ENCODE measurements at regions not wholly inside any gene's neighbourhood (a gene's known extent, or its start where the extent isn't known, plus 50 kb on each side); places are given as distances from the start of the nearest gene placed in this dataset.

DNA sequence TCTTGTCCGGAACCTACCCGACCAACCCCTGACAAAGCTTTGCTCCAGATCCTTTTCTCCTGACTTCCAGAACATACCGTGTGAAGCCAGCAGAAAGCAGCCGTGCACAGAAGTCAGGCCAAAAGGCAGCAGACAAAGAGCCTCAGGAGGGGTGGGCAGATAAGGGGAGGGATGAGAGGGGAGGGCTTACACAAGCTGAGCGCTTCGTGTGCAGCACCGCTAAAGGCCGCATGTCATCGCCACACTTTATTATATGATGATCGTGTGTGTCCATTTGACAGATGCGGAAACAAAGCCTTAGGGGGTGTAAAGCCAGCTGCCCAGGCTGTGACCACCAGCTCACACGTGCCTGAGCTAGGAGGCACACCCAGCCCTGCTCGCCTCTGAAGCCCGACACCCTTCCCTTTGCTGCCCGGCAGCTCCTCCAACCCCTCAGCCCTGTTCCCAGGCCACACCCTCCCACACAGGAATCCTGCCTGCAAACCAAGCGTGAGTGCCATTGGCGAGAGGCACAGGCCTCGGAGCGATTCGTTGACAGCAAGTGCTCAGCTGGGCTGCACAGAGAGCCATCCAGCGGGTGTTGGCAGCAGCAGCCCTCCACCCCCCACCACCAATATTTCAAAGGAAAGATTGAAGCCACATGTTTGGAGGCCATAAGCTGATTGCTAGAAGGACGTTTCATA lies 170.5 kb upstream of the SMIM23 start:
- H3K4me3 ChIP-seq: no peak overlapping the region
- H3K27me3 ChIP-seq (replicated peaks; ENCODE audit: insufficient read depth): no peaks in the 10 kb centered on the region
- ATAC-seq (ENCODE audit: insufficient number of reproducible peaks, low FRiP score, low read depth) (no peak), DNase-seq (ENCODE audit: low spot score) (no peak)
- H3K9me3 ChIP-seq: no peaks in the 10 kb centered on the region
- no peak overlapping the region for H3K27ac ChIP-seq
- no peaks in the 10 kb centered on the region for H3K36me3 ChIP-seq
- no peak for TF ChIP-seq CTCF (IDR thresholded peaks at IDR 0.05)
- H3K4me1 ChIP-seq (ENCODE audit: control insufficient read depth in 1 of 2, low read depth in 2 of 2): no peaks in the 10 kb centered on the region

DNA sequence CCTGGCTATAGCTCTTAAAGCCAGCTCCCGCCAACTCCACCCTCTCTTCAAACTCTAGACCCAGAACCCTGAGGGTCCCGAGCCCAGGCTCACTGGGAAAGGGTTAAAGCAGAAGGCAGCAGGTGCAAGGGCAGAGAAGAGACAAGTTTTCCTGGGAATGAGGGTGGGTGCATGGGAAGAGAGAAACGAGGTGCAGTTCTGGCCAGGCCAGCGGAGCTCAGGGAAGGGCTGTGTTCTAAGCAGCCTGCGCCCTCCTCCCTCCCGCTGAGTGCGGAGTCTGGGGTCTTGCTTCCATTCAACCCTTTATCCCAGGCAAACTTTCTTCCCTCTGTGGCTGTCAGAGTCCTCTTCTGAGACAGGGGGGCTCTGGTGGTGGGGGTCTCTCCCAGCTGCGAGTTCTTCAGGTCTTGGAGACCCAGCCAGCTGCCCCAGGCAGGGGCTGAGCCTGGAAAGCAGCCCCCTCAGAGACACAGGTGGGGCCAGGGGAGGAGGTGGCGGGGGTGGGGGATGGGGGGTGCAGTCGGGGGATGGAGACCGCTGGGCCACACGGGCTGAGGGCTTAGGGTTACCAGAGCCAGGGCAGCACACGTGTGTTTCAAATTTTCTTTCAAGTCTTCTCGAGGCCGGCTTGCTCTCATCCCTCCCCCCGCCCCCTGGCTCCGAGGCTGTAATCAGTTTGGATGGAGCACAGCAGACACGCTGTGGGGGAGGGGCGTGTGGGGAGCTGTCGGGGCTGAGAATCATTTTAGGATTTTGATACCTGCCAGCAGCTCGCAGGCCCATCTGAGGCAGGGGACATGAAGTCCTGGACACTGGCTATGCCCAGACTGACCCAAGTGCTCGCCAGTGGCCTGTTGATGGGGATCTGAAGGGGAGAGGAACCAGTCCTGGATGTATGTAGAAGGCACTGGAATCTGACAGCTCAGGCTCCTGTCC lies 169.6 kb upstream of the SMIM23 start:
- no peak for ATAC-seq (ENCODE audit: insufficient number of reproducible peaks, low FRiP score, low read depth)
- H3K27me3 ChIP-seq (replicated peaks; ENCODE audit: insufficient read depth): no peaks in the 10 kb centered on the region

GRCh38 chr5:171617266-171617665 lies 168.4 kb upstream of the SMIM23 start:
- no peak for ATAC-seq (ENCODE audit: insufficient number of reproducible peaks, low FRiP score, low read depth)

More for the DNA sequence above, 169.6 kb upstream of the SMIM23 start:
- H3K4me1 ChIP-seq (ENCODE audit: control insufficient read depth in 1 of 2, low read depth in 2 of 2): no peaks in the 10 kb centered on the region
- H3K9me3 ChIP-seq: no peaks in the 10 kb centered on the region
- no peak for DNase-seq (ENCODE audit: low spot score)
- H3K4me3 ChIP-seq: no peak overlapping the region
- no peak for TF ChIP-seq CTCF (IDR thresholded peaks at IDR 0.05)
- H3K27ac ChIP-seq: no peak overlapping the region
- H3K36me3 ChIP-seq: no peaks in the 10 kb centered on the region

GRCh38 chr5:171617817-171618591 lies 167.6 kb upstream of the SMIM23 start:
- ATAC-seq (ENCODE audit: insufficient number of reproducible peaks, low FRiP score, low read depth): no peak

More at GRCh38 chr5:171617266-171617665, 168.4 kb upstream of the SMIM23 start:
- Histone ChIP-seq H3K4me1 (ENCODE audit: control insufficient read depth in 1 of 2, low read depth in 2 of 2) (no peaks in the 10 kb centered on the region), H3K4me3 (no peak overlapping the region), H3K27me3 (replicated peaks; ENCODE audit: insufficient read depth) (no peaks in the 10 kb centered on the region), H3K36me3 (no peaks in the 10 kb centered on the region), H3K9me3 (no peaks in the 10 kb centered on the region), H3K27ac (no peak overlapping the region)
- TF ChIP-seq CTCF (IDR thresholded peaks at IDR 0.05): no peak
- no peak for DNase-seq (ENCODE audit: low spot score)

More at GRCh38 chr5:171617817-171618591, 167.6 kb upstream of the SMIM23 start:
- no peaks in the 10 kb centered on the region for H3K27me3 ChIP-seq (replicated peaks; ENCODE audit: insufficient read depth)
- H3K36me3 ChIP-seq: no peaks in the 10 kb centered on the region
- H3K27ac ChIP-seq: no peak overlapping the region
- H3K4me1 ChIP-seq (ENCODE audit: control insufficient read depth in 1 of 2, low read depth in 2 of 2): no peaks in the 10 kb centered on the region
- no peak for DNase-seq (ENCODE audit: low spot score)
- no peaks in the 10 kb centered on the region for H3K9me3 ChIP-seq
- H3K4me3 ChIP-seq: no peak overlapping the region
- no peak for TF ChIP-seq CTCF (IDR thresholded peaks at IDR 0.05)

Measured in thoracic aorta (tissue), 2 donors.